HUES48 (cell line): ENCODE measurements at regions not wholly inside any gene's neighbourhood (a gene's known extent, or its start where the extent isn't known, plus 50 kb on each side); places are given as distances from the start of the nearest gene placed in this dataset.

Experiments used
- H3K27ac ChIP-seq: one replicate; pipeline ENCODE4 v1.7.0; 2013; ENCODE audit warnings: low read depth, low read length, inconsistent platforms
- H3K27me3 ChIP-seq: 2 replicates; pipeline ENCODE4 v1.6.1; 2013; ENCODE audit warnings: mild to moderate bottlenecking, low read length; ENCODE audit not compliant: control insufficient read depth, insufficient read depth
- H3K36me3 ChIP-seq: 2 replicates; pipeline ENCODE4 v1.6.1; 2013; ENCODE audit warnings: low read length; ENCODE audit not compliant: control insufficient read depth, insufficient read depth
- H3K4me1 ChIP-seq: 2 replicates; pipeline ENCODE4 v1.6.1; 2013; ENCODE audit warnings: mild to moderate bottlenecking, low read length; ENCODE audit not compliant: control insufficient read depth, insufficient read depth
- H3K4me3 ChIP-seq: 2 replicates; pipeline ENCODE4 v1.5.1; 2013; ENCODE audit warnings: mild to moderate bottlenecking, low read depth, low read length
- H3K9ac ChIP-seq: 2 replicates; pipeline ENCODE4 v1.6.1; 2013; ENCODE audit warnings: mild to moderate bottlenecking, low read depth, low read length, moderate library complexity
- H3K9me3 ChIP-seq: 2 replicates; pipeline ENCODE4 v1.6.1; 2013; ENCODE audit warnings: low read length; ENCODE audit not compliant: control insufficient read depth, insufficient read depth

- Histone ChIP-seq H3K9ac (no peak overlapping the region), H3K27me3 (no peaks in the 10 kb centered on the region), H3K9me3 (no peaks in the 10 kb centered on the region), H3K4me1 (no peaks in the 10 kb centered on the region), H3K36me3 (no peaks in the 10 kb centered on the region), H3K4me3 (no peak overlapping the region), H3K27ac (no peak overlapping the region)
Observed at GRCh38 chr14:38490273-38490672, 234.4 kb upstream of the CLEC14A start.

- Histone ChIP-seq H3K4me1 (no peaks in the 10 kb centered on the region), H3K27ac (no peak overlapping the region), H3K9me3 (no peaks in the 10 kb centered on the region), H3K27me3 (no peaks in the 10 kb centered on the region), H3K9ac (no peak overlapping the region), H3K4me3 (no peak overlapping the region), H3K36me3 (no peaks in the 10 kb centered on the region)
Observed at GRCh38 chr14:38485026-38485425, 229.1 kb upstream of the CLEC14A start.

- no peak overlapping the region for H3K27ac ChIP-seq
- H3K9ac ChIP-seq: no peak overlapping the region
- peaks cover 17% of the 10 kb centered on the region for H3K9me3 ChIP-seq
- no peaks in the 10 kb centered on the region for H3K36me3 ChIP-seq
- H3K4me3 ChIP-seq: no peak overlapping the region
- no peaks in the 10 kb centered on the region for H3K27me3 ChIP-seq
- no peaks in the 10 kb centered on the region for H3K4me1 ChIP-seq
Observed at GRCh38 chr14:38481952-38482678, 226.2 kb upstream of the CLEC14A start.

GRCh38 chr14:38469156-38469555 is 213.3 kb upstream of the CLEC14A start:
- Histone ChIP-seq H3K4me1 (no peaks in the 10 kb centered on the region), H3K27me3 (no peaks in the 10 kb centered on the region), H3K4me3 (no peak overlapping the region), H3K27ac (no peak overlapping the region), H3K9me3 (no peaks in the 10 kb centered on the region), H3K36me3 (no peaks in the 10 kb centered on the region), H3K9ac (no peak overlapping the region)

GRCh38 chr14:38442208-38442607 is 186.3 kb upstream of the CLEC14A start:
- Histone ChIP-seq H3K9ac (no peak overlapping the region), H3K27me3 (no peaks in the 10 kb centered on the region), H3K36me3 (no peaks in the 10 kb centered on the region), H3K9me3 (peaks cover 8% of the 10 kb centered on the region), H3K27ac (no peak overlapping the region), H3K4me1 (no peaks in the 10 kb centered on the region), H3K4me3 (no peak overlapping the region)

GRCh38 chr14:38432186-38432585 is 176.3 kb upstream of the CLEC14A start:
- no peaks in the 10 kb centered on the region for H3K36me3 ChIP-seq
- no peaks in the 10 kb centered on the region for H3K9me3 ChIP-seq
- H3K4me3 ChIP-seq: no peak overlapping the region
- H3K9ac ChIP-seq: no peak overlapping the region
- no peak overlapping the region for H3K27ac ChIP-seq
- H3K4me1 ChIP-seq: no peaks in the 10 kb centered on the region
- H3K27me3 ChIP-seq: no peaks in the 10 kb centered on the region

GRCh38 chr14:38431156-38431555 is 175.3 kb upstream of the CLEC14A start:
- H3K9me3 ChIP-seq: no peaks in the 10 kb centered on the region
- no peak overlapping the region for H3K4me3 ChIP-seq
- no peak overlapping the region for H3K9ac ChIP-seq
- H3K27me3 ChIP-seq: no peaks in the 10 kb centered on the region
- no peaks in the 10 kb centered on the region for H3K4me1 ChIP-seq
- no peaks in the 10 kb centered on the region for H3K36me3 ChIP-seq
- H3K27ac ChIP-seq: no peak overlapping the region

GRCh38 chr14:38430522-38430921 is 174.6 kb upstream of the CLEC14A start:
- Histone ChIP-seq H3K27me3 (no peaks in the 10 kb centered on the region), H3K27ac (no peak overlapping the region), H3K9ac (no peak overlapping the region), H3K4me1 (no peaks in the 10 kb centered on the region), H3K9me3 (no peaks in the 10 kb centered on the region), H3K4me3 (no peak overlapping the region), H3K36me3 (no peaks in the 10 kb centered on the region)

GRCh38 chr14:38425324-38425976 is 169.6 kb upstream of the CLEC14A start:
- no peaks in the 10 kb centered on the region for H3K4me1 ChIP-seq
- no peak overlapping the region for H3K9ac ChIP-seq
- H3K36me3 ChIP-seq: no peaks in the 10 kb centered on the region
- no peaks in the 10 kb centered on the region for H3K27me3 ChIP-seq
- H3K27ac ChIP-seq: no peak overlapping the region
- no peaks in the 10 kb centered on the region; the same call in 1 of the 2 replicates for H3K9me3 ChIP-seq
- no peak overlapping the region for H3K4me3 ChIP-seq

- no peaks in the 10 kb centered on the region for H3K36me3 ChIP-seq
- no peak overlapping the region for H3K27ac ChIP-seq
- H3K9me3 ChIP-seq: no peaks in the 10 kb centered on the region; the same call in 1 of the 2 replicates
- H3K9ac ChIP-seq: no peak overlapping the region
- no peaks in the 10 kb centered on the region for H3K27me3 ChIP-seq
- no peaks in the 10 kb centered on the region for H3K4me1 ChIP-seq
- no peak overlapping the region for H3K4me3 ChIP-seq
Observed at GRCh38 chr14:38420048-38420447, 164.2 kb upstream of the CLEC14A start.

- Histone ChIP-seq H3K9me3 (no peaks in the 10 kb centered on the region; the same call in 1 of the 2 replicates), H3K4me3 (no peak overlapping the region), H3K9ac (no peak overlapping the region), H3K36me3 (no peaks in the 10 kb centered on the region), H3K27ac (no peak overlapping the region), H3K27me3 (no peaks in the 10 kb centered on the region), H3K4me1 (no peaks in the 10 kb centered on the region)
Observed at GRCh38 chr14:38419579-38419978, 163.7 kb upstream of the CLEC14A start.
